HepG2 (cell line): ENCODE measurements at regions not wholly inside any gene's neighbourhood (a gene's known extent, or its start where the extent isn't known, plus 50 kb on each side); places are given as distances from the start of the nearest gene placed in this dataset.

ENCODE experiments used
- ATAC-seq: fragments of 200-7000 bp; cut with Tn5 transposase; 3 replicates; pipeline ENCODE4 v1.9.1; 2020; ENCODE audit warnings: mild to moderate bottlenecking, moderate library complexity
- BruUV-seq: library from RNA; stranded (reverse); fragments of 400-500 nt; replicated peaks from 2 replicates; lab custom pipeline; 2021; lab: Mats Ljungman, UMichigan
- CTCF ChIA-PET: fragments of 300-600 bp; formaldehyde crosslinking; extraction: SDS; loops from one replicate; lab custom pipeline; 2021; ENCODE audit warnings: low total read pairs, inconsistent platforms, low intra/inter-chr PET ratio; lab: Yijun Ruan, JAX
- POLR2A ChIA-PET: fragments of 350-600 bp; sonication (Branson Sonifier 250); formaldehyde crosslinking; loops from one replicate; lab custom pipeline; 2020; ENCODE audit warnings: antibody characterized with exemption, inconsistent platforms; lab: Yijun Ruan, JAX
- DNase-seq: peaks from one replicate; pipeline ENCODE4 v3.0.0-alpha.2; 2015; ENCODE audit warnings: low spot score
- FAIRE-seq: peaks from 3 replicates; lab custom pipeline; 2011; peaks lifted over from hg19 to GRCh38; lab: Jason Lieb, UNC
- H2AFZ ChIP-seq: one replicate; pipeline ENCODE4 v1.6.1; 2011; ENCODE audit warnings: low read length, inconsistent platforms
- H3K27ac ChIP-seq: fragments of 300-600 bp; 3 replicates; pipeline ENCODE4 v1.8.0; 2011; ENCODE audit warnings: mixed run types, mild to moderate bottlenecking, mixed read lengths, low read length, inconsistent platforms; ENCODE audit not compliant: insufficient read depth; ENCODE audit errors: extremely low read length
- H3K27me3 ChIP-seq, 2 experiments: fragments of 200-600 bp in 1 of 2; 2 replicates in 1 of 2; 3 replicates in 1 of 2; pipeline versions ENCODE4 v1.6.0 to v1.8.0; 2011; ENCODE audit warnings: low read length in 2 of 2, mild to moderate bottlenecking in 2 of 2, moderate library complexity in 2 of 2, inconsistent platforms in 1 of 2; ENCODE audit not compliant: insufficient read depth in 2 of 2, control insufficient read depth in 1 of 2
- H3K36me3 ChIP-seq, 2 experiments: fragments of 200-600 bp in 1 of 2; replicated peaks in 1 of 2; 2 replicates in 1 of 2; 3 replicates in 1 of 2; pipeline versions ENCODE4 v1.5.1 to v1.8.0; 2011; ENCODE audit warnings: low read length in 2 of 2, inconsistent platforms in 1 of 2; ENCODE audit not compliant: insufficient read depth in 2 of 2, control insufficient read depth in 1 of 2
- H3K4me1 ChIP-seq: 2 replicates; pipeline ENCODE4 v1.5.1; 2012; ENCODE audit warnings: low read length, inconsistent platforms; ENCODE audit not compliant: insufficient read depth
- H3K4me2 ChIP-seq: 2 replicates; pipeline ENCODE4 v1.6.0; 2011; ENCODE audit warnings: low read depth, low read length, inconsistent platforms
- H3K4me3 ChIP-seq, 3 experiments: fragments of 200-600 bp in 1 of 3; sonication (generic), shearing (Covaris generic) in 1 of 3; replicated peaks in 1 of 3; 2 replicates each; pipeline ENCODE4 v1.5.1; 2011 to 2016; ENCODE audit warnings: low read length in 3 of 3, inconsistent platforms in 2 of 3, low read depth in 2 of 3, mild to moderate bottlenecking in 2 of 3, control low read depth in 1 of 3, mixed read lengths in 1 of 3; ENCODE audit not compliant: insufficient read depth in 1 of 3
- H3K79me2 ChIP-seq: one replicate; pipeline ENCODE4 v1.6.1; 2011; ENCODE audit warnings: low read length, inconsistent platforms; ENCODE audit not compliant: insufficient read depth
- H3K9ac ChIP-seq: 2 replicates; pipeline ENCODE4 v1.6.0; 2011; ENCODE audit warnings: mild to moderate bottlenecking, low read depth, low read length, inconsistent platforms; ENCODE audit not compliant: insufficient read depth
- H3K9me3 ChIP-seq: 2 replicates; pipeline ENCODE4 v1.5.1; 2012; ENCODE audit warnings: mild to moderate bottlenecking, low read length
- H4K20me1 ChIP-seq: 2 replicates; pipeline ENCODE4 v1.6.0; 2011; ENCODE audit warnings: inconsistent platforms, mild to moderate bottlenecking, low read length, moderate library complexity; ENCODE audit not compliant: insufficient read depth
- WGBS: methylation state at CpG from one replicate; pipeline ENCODE4 v1.1.6; 2017; ENCODE audit warnings: low lambda C conversion rate; 5-methylcytosine and 5-hydroxymethylcytosine counted together
- in situ Hi-C: cut with HindIII; loops from 2 replicates; pipeline ENCODE4 v1.10.0; 2017; ENCODE audit warnings: low pct_unique_long_range_greater_than_20kb; ENCODE audit not compliant: extremely low pct_ligation_motif_present
- intact Hi-C: fragments of 100-400 bp; cut with micrococcal nuclease; formaldehyde crosslinking; loops from one replicate; pipeline ENCODE4 v1.10.0; 2022; ENCODE audit not compliant: unreplicated experiment
- TF ChIP-seq, protein P1 (sequence below), 2 experiments: fragments of 450-650 bp in 1 of 2; sonication (generic) in 1 of 2; formaldehyde crosslinking in 1 of 2; IDR thresholded peaks; 2 replicates each; pipeline versions ENCODE4 v1.6.1 to v1.8.0; 2016 to 2022; ENCODE audit warnings: antibody characterized with exemption in 1 of 2, mild to moderate bottlenecking in 1 of 2, missing genetic modification reagents in 1 of 2
- TF ChIP-seq, protein P2 (sequence below): sonication (generic); formaldehyde crosslinking; IDR thresholded peaks from 2 replicates; pipeline ENCODE4 v1.8.0; 2022; ENCODE audit warnings: mild to moderate bottlenecking, missing genetic modification reagents, borderline replicate concordance
- TF ChIP-seq, protein P3 (sequence below): sonication (generic); formaldehyde crosslinking; IDR thresholded peaks from 2 replicates; pipeline ENCODE4 v1.8.1; 2023; ENCODE audit warnings: mild to moderate bottlenecking, moderate library complexity, missing genetic modification reagents
- TF ChIP-seq, protein P4 (sequence below): sonication (generic); formaldehyde crosslinking; IDR thresholded peaks from 2 replicates; pipeline ENCODE4 v1.4.0; 2020; ENCODE audit warnings: missing genetic modification reagents
- TF ChIP-seq, protein P5 (sequence below): sonication (generic); formaldehyde crosslinking; IDR thresholded peaks from 2 replicates; pipeline ENCODE4 v1.4.0; 2020; ENCODE audit warnings: missing genetic modification reagents

DNA sequence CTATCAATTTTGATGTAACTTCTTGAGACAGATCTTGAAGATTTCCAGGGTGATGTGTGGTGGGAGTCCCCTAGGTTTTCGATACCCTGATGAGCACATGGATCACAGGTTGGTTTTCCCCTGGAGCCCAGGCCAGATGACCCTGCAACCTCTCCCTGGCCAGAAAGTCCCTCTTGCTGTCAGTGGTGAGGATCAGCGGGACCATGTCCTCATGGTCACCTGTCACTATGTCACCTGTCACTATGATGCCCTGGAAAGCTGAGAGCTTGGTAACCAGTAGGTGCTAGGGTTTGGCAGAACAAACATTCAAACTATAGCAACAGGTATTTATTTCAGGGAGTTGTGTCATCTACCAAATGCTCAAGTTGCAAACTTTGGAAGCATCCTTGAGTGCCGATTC is 197.9 kb downstream of the ARHGAP12 start:
- FAIRE-seq (no peak), ATAC-seq (no peak), DNase-seq (no peak)
- H3K27ac ChIP-seq, result no peak overlapping the region
- no peaks in the 10 kb centered on the region for H4K20me1 ChIP-seq
- no peak overlapping the region for H3K4me3 ChIP-seq
- H3K9ac ChIP-seq, result no peak overlapping the region
- intact Hi-C loops, result no loop called here
- H3K79me2 ChIP-seq, result no peaks in the 10 kb centered on the region
- no peak overlapping the region for H2AFZ ChIP-seq
- H3K9me3 ChIP-seq, result no peaks in the 10 kb centered on the region
- H3K4me2 ChIP-seq, result no peak overlapping the region
- in situ Hi-C loops, result no loop called here
- CTCF ChIA-PET, result no interaction called here
- POLR2A ChIA-PET, result no interaction called here
- 2% methylated on average over 3 of the region's 3 CpGs for WGBS
- no peaks in the 10 kb centered on the region for H3K4me1 ChIP-seq
- no peaks in the 10 kb centered on the region for H3K27me3 ChIP-seq
- no peaks in the 10 kb centered on the region for H3K36me3 ChIP-seq
- no TSS peak for BruUV-seq
- TF ChIP-seq, protein P1, sequence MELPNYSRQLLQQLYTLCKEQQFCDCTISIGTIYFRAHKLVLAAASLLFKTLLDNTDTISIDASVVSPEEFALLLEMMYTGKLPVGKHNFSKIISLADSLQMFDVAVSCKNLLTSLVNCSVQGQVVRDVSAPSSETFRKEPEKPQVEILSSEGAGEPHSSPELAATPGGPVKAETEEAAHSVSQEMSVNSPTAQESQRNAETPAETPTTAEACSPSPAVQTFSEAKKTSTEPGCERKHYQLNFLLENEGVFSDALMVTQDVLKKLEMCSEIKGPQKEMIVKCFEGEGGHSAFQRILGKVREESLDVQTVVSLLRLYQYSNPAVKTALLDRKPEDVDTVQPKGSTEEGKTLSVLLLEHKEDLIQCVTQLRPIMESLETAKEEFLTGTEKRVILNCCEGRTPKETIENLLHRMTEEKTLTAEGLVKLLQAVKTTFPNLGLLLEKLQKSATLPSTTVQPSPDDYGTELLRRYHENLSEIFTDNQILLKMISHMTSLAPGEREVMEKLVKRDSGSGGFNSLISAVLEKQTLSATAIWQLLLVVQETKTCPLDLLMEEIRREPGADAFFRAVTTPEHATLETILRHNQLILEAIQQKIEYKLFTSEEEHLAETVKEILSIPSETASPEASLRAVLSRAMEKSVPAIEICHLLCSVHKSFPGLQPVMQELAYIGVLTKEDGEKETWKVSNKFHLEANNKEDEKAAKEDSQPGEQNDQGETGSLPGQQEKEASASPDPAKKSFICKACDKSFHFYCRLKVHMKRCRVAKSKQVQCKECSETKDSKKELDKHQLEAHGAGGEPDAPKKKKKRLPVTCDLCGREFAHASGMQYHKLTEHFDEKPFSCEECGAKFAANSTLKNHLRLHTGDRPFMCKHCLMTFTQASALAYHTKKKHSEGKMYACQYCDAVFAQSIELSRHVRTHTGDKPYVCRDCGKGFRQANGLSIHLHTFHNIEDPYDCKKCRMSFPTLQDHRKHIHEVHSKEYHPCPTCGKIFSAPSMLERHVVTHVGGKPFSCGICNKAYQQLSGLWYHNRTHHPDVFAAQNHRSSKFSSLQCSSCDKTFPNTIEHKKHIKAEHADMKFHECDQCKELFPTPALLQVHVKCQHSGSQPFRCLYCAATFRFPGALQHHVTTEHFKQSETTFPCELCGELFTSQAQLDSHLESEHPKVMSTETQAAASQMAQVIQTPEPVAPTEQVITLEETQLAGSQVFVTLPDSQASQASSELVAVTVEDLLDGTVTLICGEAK (IDR thresholded peaks at IDR 0.05), result no peak
- TF ChIP-seq, protein P1 (CRISPR knock-in tag; IDR thresholded peaks at IDR 0.05), result no peak
- TF ChIP-seq, protein P2, sequence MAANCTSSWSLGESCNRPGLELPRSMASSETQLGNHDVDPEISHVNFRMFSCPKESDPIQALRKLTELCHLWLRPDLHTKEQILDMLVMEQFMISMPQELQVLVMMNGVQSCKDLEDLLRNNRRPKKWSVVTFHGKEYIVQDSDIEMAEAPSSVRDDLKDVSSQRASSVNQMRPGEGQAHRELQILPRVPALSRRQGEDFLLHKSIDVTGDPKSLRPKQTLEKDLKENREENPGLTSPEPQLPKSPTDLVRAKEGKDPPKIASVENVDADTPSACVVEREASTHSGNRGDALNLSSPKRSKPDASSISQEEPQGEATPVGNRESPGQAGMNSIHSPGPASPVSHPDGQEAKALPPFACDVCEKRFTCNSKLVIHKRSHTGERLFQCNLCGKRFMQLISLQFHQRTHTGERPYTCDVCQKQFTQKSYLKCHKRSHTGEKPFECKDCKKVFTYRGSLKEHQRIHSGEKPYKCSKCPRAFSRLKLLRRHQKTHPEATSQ, result no peak
- TF ChIP-seq, protein P3, sequence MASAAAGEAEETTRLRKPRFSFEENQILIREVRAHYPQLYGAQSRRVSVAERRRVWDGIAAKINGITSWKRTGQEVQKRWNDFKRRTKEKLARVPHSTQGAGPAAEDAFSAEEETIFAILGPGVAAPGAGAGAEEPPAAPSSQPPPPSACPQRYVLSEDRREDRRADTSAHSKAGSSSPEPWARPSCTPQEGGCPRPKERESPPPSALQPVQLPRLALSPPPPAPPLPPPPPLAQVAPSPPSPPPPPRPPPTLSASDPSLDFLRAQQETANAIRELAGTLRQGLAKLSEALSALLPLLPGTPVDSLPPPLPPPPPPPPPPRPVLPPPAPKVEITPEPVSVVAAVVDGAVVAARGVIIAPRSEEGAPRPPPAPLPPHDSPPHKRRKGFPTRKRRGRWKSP (CRISPR knock-in tag), result no peak
- TF ChIP-seq, protein P4, sequence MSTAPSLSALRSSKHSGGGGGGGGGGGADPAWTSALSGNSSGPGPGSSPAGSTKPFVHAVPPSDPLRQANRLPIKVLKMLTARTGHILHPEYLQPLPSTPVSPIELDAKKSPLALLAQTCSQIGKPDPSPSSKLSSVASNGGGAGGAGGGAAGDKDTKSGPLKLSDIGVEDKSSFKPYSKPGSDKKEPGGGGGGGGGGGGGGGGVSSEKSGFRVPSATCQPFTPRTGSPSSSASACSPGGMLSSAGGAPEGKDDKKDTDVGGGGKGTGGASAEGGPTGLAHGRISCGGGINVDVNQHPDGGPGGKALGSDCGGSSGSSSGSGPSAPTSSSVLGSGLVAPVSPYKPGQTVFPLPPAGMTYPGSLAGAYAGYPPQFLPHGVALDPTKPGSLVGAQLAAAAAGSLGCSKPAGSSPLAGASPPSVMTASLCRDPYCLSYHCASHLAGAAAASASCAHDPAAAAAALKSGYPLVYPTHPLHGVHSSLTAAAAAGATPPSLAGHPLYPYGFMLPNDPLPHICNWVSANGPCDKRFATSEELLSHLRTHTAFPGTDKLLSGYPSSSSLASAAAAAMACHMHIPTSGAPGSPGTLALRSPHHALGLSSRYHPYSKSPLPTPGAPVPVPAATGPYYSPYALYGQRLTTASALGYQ (CRISPR knock-in tag), result no peak
- TF ChIP-seq, protein P5, sequence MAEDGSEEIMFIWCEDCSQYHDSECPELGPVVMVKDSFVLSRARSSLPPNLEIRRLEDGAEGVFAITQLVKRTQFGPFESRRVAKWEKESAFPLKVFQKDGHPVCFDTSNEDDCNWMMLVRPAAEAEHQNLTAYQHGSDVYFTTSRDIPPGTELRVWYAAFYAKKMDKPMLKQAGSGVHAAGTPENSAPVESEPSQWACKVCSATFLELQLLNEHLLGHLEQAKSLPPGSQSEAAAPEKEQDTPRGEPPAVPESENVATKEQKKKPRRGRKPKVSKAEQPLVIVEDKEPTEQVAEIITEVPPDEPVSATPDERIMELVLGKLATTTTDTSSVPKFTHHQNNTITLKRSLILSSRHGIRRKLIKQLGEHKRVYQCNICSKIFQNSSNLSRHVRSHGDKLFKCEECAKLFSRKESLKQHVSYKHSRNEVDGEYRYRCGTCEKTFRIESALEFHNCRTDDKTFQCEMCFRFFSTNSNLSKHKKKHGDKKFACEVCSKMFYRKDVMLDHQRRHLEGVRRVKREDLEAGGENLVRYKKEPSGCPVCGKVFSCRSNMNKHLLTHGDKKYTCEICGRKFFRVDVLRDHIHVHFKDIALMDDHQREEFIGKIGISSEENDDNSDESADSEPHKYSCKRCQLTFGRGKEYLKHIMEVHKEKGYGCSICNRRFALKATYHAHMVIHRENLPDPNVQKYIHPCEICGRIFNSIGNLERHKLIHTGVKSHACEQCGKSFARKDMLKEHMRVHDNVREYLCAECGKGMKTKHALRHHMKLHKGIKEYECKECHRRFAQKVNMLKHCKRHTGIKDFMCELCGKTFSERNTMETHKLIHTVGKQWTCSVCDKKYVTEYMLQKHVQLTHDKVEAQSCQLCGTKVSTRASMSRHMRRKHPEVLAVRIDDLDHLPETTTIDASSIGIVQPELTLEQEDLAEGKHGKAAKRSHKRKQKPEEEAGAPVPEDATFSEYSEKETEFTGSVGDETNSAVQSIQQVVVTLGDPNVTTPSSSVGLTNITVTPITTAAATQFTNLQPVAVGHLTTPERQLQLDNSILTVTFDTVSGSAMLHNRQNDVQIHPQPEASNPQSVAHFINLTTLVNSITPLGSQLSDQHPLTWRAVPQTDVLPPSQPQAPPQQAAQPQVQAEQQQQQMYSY, result no peak
